ENCODE measurements at regions not wholly inside any gene's neighbourhood (a gene's known extent, or its start where the extent isn't known, plus 50 kb on each side); places are given as distances from the start of the nearest gene placed in this dataset.

DNA sequence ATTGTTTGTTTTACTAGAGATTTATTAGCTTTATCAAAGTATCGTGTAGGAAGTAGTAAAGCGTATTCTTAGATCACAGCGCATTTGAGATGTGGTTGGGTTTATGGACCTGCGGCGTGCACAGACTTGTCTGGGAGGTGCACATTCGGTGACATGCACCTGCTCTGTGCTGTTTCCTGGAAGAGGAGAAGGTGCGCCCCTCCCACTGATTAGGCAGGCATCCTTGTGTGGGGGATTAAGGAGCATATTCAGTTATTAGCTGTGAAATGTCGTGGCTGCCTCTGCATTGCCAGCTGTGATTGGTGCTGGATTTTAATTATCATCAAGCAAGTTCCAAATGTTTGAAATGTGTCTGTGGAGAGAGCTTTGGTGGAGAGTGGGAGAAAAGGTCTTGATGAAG is 903.8 kb upstream of the RBFOX1 start:
- FAIRE-seq: no peak
- CTCF ChIA-PET (ENCODE audit: low intra/inter-chr PET ratio, low total read pairs): no interaction called here
- Histone ChIP-seq H3K27ac (ENCODE audit: extremely low read length, insufficient read depth, low read length) (no peak overlapping the region), H3K27me3 (ENCODE audit: control insufficient read depth in 1 of 2, insufficient read depth in 2 of 2, low read length in 2 of 2) (no peaks in the 10 kb centered on the region), H2AFZ (ENCODE audit: low read length) (no peak overlapping the region), H3K79me2 (ENCODE audit: insufficient read depth, low read length) (no peaks in the 10 kb centered on the region), H3K4me1 (ENCODE audit: insufficient read depth, low read length) (no peaks in the 10 kb centered on the region), H3K4me3 (replicated peaks in 1 of 3; ENCODE audit: insufficient read depth in 1 of 3, low read depth in 2 of 3, low read length in 3 of 3) (no peak overlapping the region), H3K4me2 (ENCODE audit: low read depth, low read length) (no peak overlapping the region), H4K20me1 (ENCODE audit: insufficient read depth, low read length) (no peaks in the 10 kb centered on the region), H3K9ac (ENCODE audit: insufficient read depth, low read depth, low read length) (no peak overlapping the region), H3K9me3 (ENCODE audit: low read length) (no peaks in the 10 kb centered on the region), H3K36me3 (replicated peaks in 1 of 2; ENCODE audit: control insufficient read depth in 1 of 2, insufficient read depth in 2 of 2, low read length in 2 of 2) (no peaks in the 10 kb centered on the region)
- no peak for ATAC-seq
- DNase-seq (ENCODE audit: low spot score): no peak
- POLR2A ChIA-PET: no interaction called here
- in situ Hi-C loops (cut with HindIII; ENCODE audit: extremely low pct_ligation_motif_present, low pct_unique_long_range_greater_than_20kb) (no loop called here), intact Hi-C loops (cut with micrococcal nuclease; ENCODE audit: unreplicated experiment) (no loop called here)
- BruUV-seq (replicated peaks): no TSS peak
- WGBS (ENCODE audit: low lambda C conversion rate): 45% methylated on average over 8 of the region's 8 CpGs
- TF ChIP-seq, protein P1, sequence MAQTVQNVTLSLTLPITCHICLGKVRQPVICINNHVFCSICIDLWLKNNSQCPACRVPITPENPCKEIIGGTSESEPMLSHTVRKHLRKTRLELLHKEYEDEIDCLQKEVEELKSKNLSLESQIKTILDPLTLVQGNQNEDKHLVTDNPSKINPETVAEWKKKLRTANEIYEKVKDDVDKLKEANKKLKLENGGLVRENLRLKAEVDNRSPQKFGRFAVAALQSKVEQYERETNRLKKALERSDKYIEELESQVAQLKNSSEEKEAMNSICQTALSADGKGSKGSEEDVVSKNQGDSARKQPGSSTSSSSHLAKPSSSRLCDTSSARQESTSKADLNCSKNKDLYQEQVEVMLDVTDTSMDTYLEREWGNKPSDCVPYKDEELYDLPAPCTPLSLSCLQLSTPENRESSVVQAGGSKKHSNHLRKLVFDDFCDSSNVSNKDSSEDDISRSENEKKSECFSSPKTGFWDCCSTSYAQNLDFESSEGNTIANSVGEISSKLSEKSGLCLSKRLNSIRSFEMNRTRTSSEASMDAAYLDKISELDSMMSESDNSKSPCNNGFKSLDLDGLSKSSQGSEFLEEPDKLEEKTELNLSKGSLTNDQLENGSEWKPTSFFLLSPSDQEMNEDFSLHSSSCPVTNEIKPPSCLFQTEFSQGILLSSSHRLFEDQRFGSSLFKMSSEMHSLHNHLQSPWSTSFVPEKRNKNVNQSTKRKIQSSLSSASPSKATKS (CRISPR knock-in tag; IDR thresholded peaks at IDR 0.05): no peak
- TF ChIP-seq NFRKB (IDR thresholded peaks at IDR 0.05) (no peak), MED1 (CRISPR knock-in tag; IDR thresholded peaks at IDR 0.05) (no peak), JUNB (CRISPR knock-in tag; IDR thresholded peaks at IDR 0.05; ENCODE audit: borderline replicate concordance) (no peak), ZNF777 (CRISPR knock-in tag; IDR thresholded peaks at IDR 0.05) (no peak), MTA3 (CRISPR knock-in tag; IDR thresholded peaks at IDR 0.05) (no peak), PHF20 (CRISPR knock-in tag; IDR thresholded peaks at IDR 0.05) (no peak), MBD4 (IDR thresholded peaks at IDR 0.05; ENCODE audit: borderline replicate concordance, low read length) (no peak), ZNF430 (CRISPR knock-in tag; IDR thresholded peaks at IDR 0.05) (no peak), FOXM1 (CRISPR knock-in tag; IDR thresholded peaks at IDR 0.05) (no peak), NRL (CRISPR knock-in tag; IDR thresholded peaks at IDR 0.05; ENCODE audit: borderline replicate concordance) (no peak), KDM5B (CRISPR knock-in tag; IDR thresholded peaks at IDR 0.05; ENCODE audit: borderline replicate concordance) (no peak), ZNF598 (CRISPR knock-in tag; IDR thresholded peaks at IDR 0.05; ENCODE audit: borderline replicate concordance) (no peak), ZNF251 (CRISPR knock-in tag; IDR thresholded peaks at IDR 0.05) (no peak)
- TF ChIP-seq, protein P2, sequence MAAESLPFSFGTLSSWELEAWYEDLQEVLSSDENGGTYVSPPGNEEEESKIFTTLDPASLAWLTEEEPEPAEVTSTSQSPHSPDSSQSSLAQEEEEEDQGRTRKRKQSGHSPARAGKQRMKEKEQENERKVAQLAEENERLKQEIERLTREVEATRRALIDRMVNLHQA (CRISPR knock-in tag; IDR thresholded peaks at IDR 0.05): no peak
- TF ChIP-seq, protein P3, sequence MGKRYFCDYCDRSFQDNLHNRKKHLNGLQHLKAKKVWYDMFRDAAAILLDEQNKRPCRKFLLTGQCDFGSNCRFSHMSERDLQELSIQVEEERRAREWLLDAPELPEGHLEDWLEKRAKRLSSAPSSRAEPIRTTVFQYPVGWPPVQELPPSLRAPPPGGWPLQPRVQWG (CRISPR knock-in tag; IDR thresholded peaks at IDR 0.05; ENCODE audit: borderline replicate concordance, low read depth): no peak
- TF ChIP-seq, protein P4, sequence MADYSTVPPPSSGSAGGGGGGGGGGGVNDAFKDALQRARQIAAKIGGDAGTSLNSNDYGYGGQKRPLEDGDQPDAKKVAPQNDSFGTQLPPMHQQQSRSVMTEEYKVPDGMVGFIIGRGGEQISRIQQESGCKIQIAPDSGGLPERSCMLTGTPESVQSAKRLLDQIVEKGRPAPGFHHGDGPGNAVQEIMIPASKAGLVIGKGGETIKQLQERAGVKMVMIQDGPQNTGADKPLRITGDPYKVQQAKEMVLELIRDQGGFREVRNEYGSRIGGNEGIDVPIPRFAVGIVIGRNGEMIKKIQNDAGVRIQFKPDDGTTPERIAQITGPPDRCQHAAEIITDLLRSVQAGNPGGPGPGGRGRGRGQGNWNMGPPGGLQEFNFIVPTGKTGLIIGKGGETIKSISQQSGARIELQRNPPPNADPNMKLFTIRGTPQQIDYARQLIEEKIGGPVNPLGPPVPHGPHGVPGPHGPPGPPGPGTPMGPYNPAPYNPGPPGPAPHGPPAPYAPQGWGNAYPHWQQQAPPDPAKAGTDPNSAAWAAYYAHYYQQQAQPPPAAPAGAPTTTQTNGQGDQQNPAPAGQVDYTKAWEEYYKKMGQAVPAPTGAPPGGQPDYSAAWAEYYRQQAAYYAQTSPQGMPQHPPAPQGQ (CRISPR knock-in tag; IDR thresholded peaks at IDR 0.05; ENCODE audit: borderline replicate concordance): no peak
- TF ChIP-seq, protein P5, sequence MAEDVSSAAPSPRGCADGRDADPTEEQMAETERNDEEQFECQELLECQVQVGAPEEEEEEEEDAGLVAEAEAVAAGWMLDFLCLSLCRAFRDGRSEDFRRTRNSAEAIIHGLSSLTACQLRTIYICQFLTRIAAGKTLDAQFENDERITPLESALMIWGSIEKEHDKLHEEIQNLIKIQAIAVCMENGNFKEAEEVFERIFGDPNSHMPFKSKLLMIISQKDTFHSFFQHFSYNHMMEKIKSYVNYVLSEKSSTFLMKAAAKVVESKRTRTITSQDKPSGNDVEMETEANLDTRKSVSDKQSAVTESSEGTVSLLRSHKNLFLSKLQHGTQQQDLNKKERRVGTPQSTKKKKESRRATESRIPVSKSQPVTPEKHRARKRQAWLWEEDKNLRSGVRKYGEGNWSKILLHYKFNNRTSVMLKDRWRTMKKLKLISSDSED (CRISPR knock-in tag; IDR thresholded peaks at IDR 0.05): no peak
- TF ChIP-seq, protein P6, sequence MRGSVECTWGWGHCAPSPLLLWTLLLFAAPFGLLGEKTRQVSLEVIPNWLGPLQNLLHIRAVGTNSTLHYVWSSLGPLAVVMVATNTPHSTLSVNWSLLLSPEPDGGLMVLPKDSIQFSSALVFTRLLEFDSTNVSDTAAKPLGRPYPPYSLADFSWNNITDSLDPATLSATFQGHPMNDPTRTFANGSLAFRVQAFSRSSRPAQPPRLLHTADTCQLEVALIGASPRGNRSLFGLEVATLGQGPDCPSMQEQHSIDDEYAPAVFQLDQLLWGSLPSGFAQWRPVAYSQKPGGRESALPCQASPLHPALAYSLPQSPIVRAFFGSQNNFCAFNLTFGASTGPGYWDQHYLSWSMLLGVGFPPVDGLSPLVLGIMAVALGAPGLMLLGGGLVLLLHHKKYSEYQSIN (CRISPR knock-in tag; IDR thresholded peaks at IDR 0.05; ENCODE audit: borderline replicate concordance): no peak

Measured in HepG2 (cell line).